ENCODE measurements at regions not wholly inside any gene's neighbourhood (a gene's known extent, or its start where the extent isn't known, plus 50 kb on each side); places are given as distances from the start of the nearest gene placed in this dataset.

GRCh38 chr18:76679259-76679658 is 143.1 kb upstream of the ZNF236 start:
- POLR2A ChIA-PET = no interaction called here
- no TSS peak for BruUV-seq (replicated peaks)
- DNase-seq (ENCODE audit: low read depth, low spot score) (no peak), ATAC-seq (no peak)
- intact Hi-C loops (cut with micrococcal nuclease; ENCODE audit: unreplicated experiment) = no loop called here
- H3K27me3 ChIP-seq (ENCODE audit: control insufficient read depth, insufficient read depth, low read length) = peaks cover 10% of the 10 kb centered on the region; the same call in 1 of the 2 replicates
- no peak overlapping the region for H3K4me3 ChIP-seq (ENCODE audit: low read depth in 2 of 2, low read length in 2 of 2)
- H3K9me3 ChIP-seq (ENCODE audit: control insufficient read depth, insufficient read depth, low read depth, low read length) = no peaks in the 10 kb centered on the region
- CTCF ChIA-PET = no interaction called here
- peaks cover 6% of the 10 kb centered on the region for H3K4me1 ChIP-seq (ENCODE audit: control insufficient read depth, insufficient read depth, low read length)
- H3K27ac ChIP-seq (ENCODE audit: low read length) = no peak overlapping the region
- no peaks in the 10 kb centered on the region for H3K36me3 ChIP-seq (ENCODE audit: control insufficient read depth, insufficient read depth, low read length)
- in situ Hi-C loops (cut with HindIII; ENCODE audit: low pct_unique_long_range_greater_than_20kb, low sequenced_read_pairs) = no loop called here
- TF ChIP-seq TCF7L2 (IDR thresholded peaks at IDR 0.05; ENCODE audit: low read depth, low read length) (no peak), POLR2AphosphoS5 (IDR thresholded peaks at IDR 0.05; ENCODE audit: low read depth, low read length) (no peak), CTCF (IDR thresholded peaks at IDR 0.05) (no peak), SIN3A (IDR thresholded peaks at IDR 0.05; ENCODE audit: borderline replicate concordance, insufficient read depth, low read depth, low read length) (no peak), REST (IDR thresholded peaks at IDR 0.05; ENCODE audit: insufficient read depth in 1 of 2, low read depth in 2 of 2, low read length in 1 of 2) (no peak)

GRCh38 chr18:76678248-76678647 is 144.1 kb upstream of the ZNF236 start:
- Histone ChIP-seq H3K36me3 (ENCODE audit: control insufficient read depth, insufficient read depth, low read length) (no peaks in the 10 kb centered on the region), H3K4me3 (ENCODE audit: low read depth in 2 of 2, low read length in 2 of 2) (no peak overlapping the region), H3K9me3 (ENCODE audit: control insufficient read depth, insufficient read depth, low read depth, low read length) (no peaks in the 10 kb centered on the region), H3K27me3 (ENCODE audit: control insufficient read depth, insufficient read depth, low read length) (peaks cover 5% of the 10 kb centered on the region; the same call in 1 of the 2 replicates), H3K27ac (ENCODE audit: low read length) (no peak overlapping the region), H3K4me1 (ENCODE audit: control insufficient read depth, insufficient read depth, low read length) (no peaks in the 10 kb centered on the region)
- CTCF ChIA-PET = no interaction called here
- TF ChIP-seq POLR2AphosphoS5 (IDR thresholded peaks at IDR 0.05; ENCODE audit: low read depth, low read length) (no peak), REST (IDR thresholded peaks at IDR 0.05; ENCODE audit: insufficient read depth in 1 of 2, low read depth in 2 of 2, low read length in 1 of 2) (no peak), CTCF (IDR thresholded peaks at IDR 0.05) (no peak), TCF7L2 (IDR thresholded peaks at IDR 0.05; ENCODE audit: low read depth, low read length) (no peak), SIN3A (IDR thresholded peaks at IDR 0.05; ENCODE audit: borderline replicate concordance, insufficient read depth, low read depth, low read length) (no peak)
- in situ Hi-C loops (cut with HindIII; ENCODE audit: low pct_unique_long_range_greater_than_20kb, low sequenced_read_pairs) = no loop called here
- ATAC-seq = no peak
- intact Hi-C loops (cut with micrococcal nuclease; ENCODE audit: unreplicated experiment) = no loop called here
- DNase-seq (ENCODE audit: low read depth, low spot score) = no peak
- BruUV-seq (replicated peaks) = no TSS peak
- POLR2A ChIA-PET = no interaction called here
